OCI-LY1 (cell line): ENCODE measurements at regions not wholly inside any gene's neighbourhood (a gene's known extent, or its start where the extent isn't known, plus 50 kb on each side); places are given as distances from the start of the nearest gene placed in this dataset.

Source experiments
- H2AFZ ChIP-seq: fragments of 200-600 bp; sonication (generic), shearing (Covaris generic); 2 replicates; pipeline ENCODE4 v1.6.0; 2014; ENCODE audit warnings: antibody characterized with exemption, mild to moderate bottlenecking, low read length
- H3F3A ChIP-seq: fragments of 200-600 bp; sonication (generic), shearing (Covaris generic); 2 replicates; pipeline ENCODE4 v1.6.0; 2014; ENCODE audit warnings: mild to moderate bottlenecking, antibody characterized with exemption, low read length, moderate library complexity; ENCODE audit not compliant: insufficient read depth
- H3K27ac ChIP-seq: fragments of 200-600 bp; sonication (generic); 2 replicates; pipeline ENCODE4 v1.5.1; 2014; ENCODE audit warnings: low read length, mixed run types, mild to moderate bottlenecking, low read depth; ENCODE audit not compliant: poor library complexity, severe bottlenecking
- H3K27me3 ChIP-seq: fragments of 200-600 bp; sonication (generic); 2 replicates; pipeline ENCODE4 v1.6.0; 2014; ENCODE audit warnings: antibody characterized with exemption, mild to moderate bottlenecking, low read length, moderate library complexity; ENCODE audit not compliant: insufficient read depth
- H3K36me3 ChIP-seq: fragments of 200-600 bp; sonication (generic); 2 replicates; pipeline ENCODE4 v1.6.1; 2014; ENCODE audit warnings: mild to moderate bottlenecking, antibody characterized with exemption, low read length, moderate library complexity, mixed read lengths; ENCODE audit not compliant: insufficient read depth
- H3K4me1 ChIP-seq: fragments of 200-600 bp; sonication (generic); 2 replicates; pipeline ENCODE4 v1.5.1; 2014; ENCODE audit warnings: mild to moderate bottlenecking, low read length, moderate library complexity; ENCODE audit not compliant: insufficient read depth, severe bottlenecking
- H3K4me2 ChIP-seq: fragments of 200-600 bp; sonication (generic), shearing (Covaris generic); 2 replicates; pipeline ENCODE4 v1.6.1; 2014; ENCODE audit warnings: low read length
- H3K4me3 ChIP-seq: fragments of 200-600 bp; sonication (generic); 2 replicates; pipeline ENCODE4 v1.5.1; 2014; ENCODE audit warnings: low read length, low read depth, mild to moderate bottlenecking, mixed read lengths; ENCODE audit not compliant: poor library complexity, severe bottlenecking
- H3K79me2 ChIP-seq: fragments of 200-600 bp; shearing (Covaris generic); 2 replicates; pipeline ENCODE4 v1.6.1; 2016; ENCODE audit warnings: mixed run types, low read length, mixed read lengths; ENCODE audit not compliant: insufficient read depth
- H3K9ac ChIP-seq: fragments of 200-600 bp; sonication (generic), shearing (Covaris generic); 2 replicates; pipeline ENCODE4 v1.6.1; 2014; ENCODE audit warnings: mild to moderate bottlenecking, low read length, mixed read lengths
- H3K9me2 ChIP-seq: fragments of 200-600 bp; sonication (generic), shearing (Covaris generic); 2 replicates; pipeline ENCODE4 v1.6.1; 2014; ENCODE audit warnings: low read depth, mild to moderate bottlenecking, low read length, mixed read lengths
- H3K9me3 ChIP-seq: fragments of 200-600 bp; shearing (Covaris generic); 2 replicates; pipeline ENCODE4 v1.6.1; 2014; ENCODE audit warnings: low read length, mixed read lengths
- H4K20me1 ChIP-seq: fragments of 200-600 bp; sonication (generic), shearing (Covaris generic); 2 replicates; pipeline ENCODE4 v1.6.0; 2016; ENCODE audit warnings: mild to moderate bottlenecking, low read length; ENCODE audit not compliant: insufficient read depth
- EZH2 ChIP-seq: fragments of 200-600 bp; sonication (generic), shearing (Covaris generic); IDR thresholded peaks from 2 replicates; pipeline ENCODE4 v1.8.0; 2017; ENCODE audit warnings: borderline replicate concordance, mixed run types, mild to moderate bottlenecking, antibody characterized with exemption, low read length, moderate library complexity, mixed read lengths
- TF ChIP-seq, protein P1 (sequence below): fragments of 200-600 bp; sonication (generic), shearing (Covaris generic); IDR thresholded peaks from 2 replicates; pipeline ENCODE4 v1.5.1; 2017; ENCODE audit warnings: mild to moderate bottlenecking, antibody characterized with exemption, low read length, moderate library complexity, mixed read lengths

DNA sequence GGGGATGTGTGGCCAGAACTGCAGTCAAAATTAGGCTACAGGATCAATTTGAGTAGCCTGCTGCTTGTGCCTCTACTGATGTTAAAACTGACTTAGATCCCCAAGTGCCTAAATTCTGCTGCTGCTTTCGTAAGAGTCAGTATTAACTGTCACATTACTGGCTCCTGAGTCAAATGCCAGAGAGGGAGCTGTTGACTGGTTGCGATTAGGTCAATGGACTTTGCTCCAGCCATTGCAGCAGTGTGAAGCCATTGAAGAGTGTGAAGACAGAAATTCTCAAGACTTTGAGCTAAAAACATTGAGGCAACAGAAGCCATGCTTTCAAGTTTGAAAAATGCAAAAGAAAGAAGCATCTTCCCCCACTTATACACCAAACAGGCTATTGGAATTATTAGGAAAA is 151.1 kb upstream of the MITF start:
- no peaks in the 10 kb centered on the region for H3K9me3 ChIP-seq
- no peaks in the 10 kb centered on the region for H3F3A ChIP-seq

DNA sequence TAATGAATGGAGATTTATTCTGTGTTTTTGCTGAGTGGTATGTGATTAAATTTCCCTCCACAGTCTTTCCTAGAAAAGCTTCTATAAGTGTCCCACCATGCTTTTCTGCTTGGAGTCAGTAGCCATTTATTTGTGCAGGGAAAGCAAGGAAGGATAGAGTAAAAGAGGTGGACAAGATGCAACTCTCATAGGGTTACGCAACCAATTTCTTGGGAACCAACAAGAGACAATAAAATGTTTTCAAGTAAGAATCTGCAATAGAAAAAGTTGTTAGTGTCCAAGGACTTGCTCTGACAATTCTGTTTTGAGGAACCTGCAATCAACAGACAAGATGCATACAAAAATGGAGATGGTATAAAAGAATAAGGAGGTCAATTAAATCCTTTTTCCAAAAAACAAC is 153.8 kb upstream of the MITF start:
- Histone ChIP-seq H3F3A (no peaks in the 10 kb centered on the region), H3K9me3 (no peaks in the 10 kb centered on the region)

More for the DNA sequence above, 151.1 kb upstream of the MITF start:
- H3K4me1 ChIP-seq = no peaks in the 10 kb centered on the region
- H3K9me2 ChIP-seq = no peaks in the 10 kb centered on the region
- H3K4me2 ChIP-seq = no peak overlapping the region
- no peak overlapping the region for H3K4me3 ChIP-seq
- H3K27ac ChIP-seq = no peak overlapping the region
- no peak overlapping the region for H2AFZ ChIP-seq
- TF ChIP-seq, protein P1, sequence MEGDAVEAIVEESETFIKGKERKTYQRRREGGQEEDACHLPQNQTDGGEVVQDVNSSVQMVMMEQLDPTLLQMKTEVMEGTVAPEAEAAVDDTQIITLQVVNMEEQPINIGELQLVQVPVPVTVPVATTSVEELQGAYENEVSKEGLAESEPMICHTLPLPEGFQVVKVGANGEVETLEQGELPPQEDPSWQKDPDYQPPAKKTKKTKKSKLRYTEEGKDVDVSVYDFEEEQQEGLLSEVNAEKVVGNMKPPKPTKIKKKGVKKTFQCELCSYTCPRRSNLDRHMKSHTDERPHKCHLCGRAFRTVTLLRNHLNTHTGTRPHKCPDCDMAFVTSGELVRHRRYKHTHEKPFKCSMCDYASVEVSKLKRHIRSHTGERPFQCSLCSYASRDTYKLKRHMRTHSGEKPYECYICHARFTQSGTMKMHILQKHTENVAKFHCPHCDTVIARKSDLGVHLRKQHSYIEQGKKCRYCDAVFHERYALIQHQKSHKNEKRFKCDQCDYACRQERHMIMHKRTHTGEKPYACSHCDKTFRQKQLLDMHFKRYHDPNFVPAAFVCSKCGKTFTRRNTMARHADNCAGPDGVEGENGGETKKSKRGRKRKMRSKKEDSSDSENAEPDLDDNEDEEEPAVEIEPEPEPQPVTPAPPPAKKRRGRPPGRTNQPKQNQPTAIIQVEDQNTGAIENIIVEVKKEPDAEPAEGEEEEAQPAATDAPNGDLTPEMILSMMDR = no peak
- H4K20me1 ChIP-seq = no peaks in the 10 kb centered on the region
- H3K79me2 ChIP-seq = no peaks in the 10 kb centered on the region
- no peaks in the 10 kb centered on the region for H3K36me3 ChIP-seq
- no peaks in the 10 kb centered on the region for H3K27me3 ChIP-seq
- no peak overlapping the region for H3K9ac ChIP-seq

DNA sequence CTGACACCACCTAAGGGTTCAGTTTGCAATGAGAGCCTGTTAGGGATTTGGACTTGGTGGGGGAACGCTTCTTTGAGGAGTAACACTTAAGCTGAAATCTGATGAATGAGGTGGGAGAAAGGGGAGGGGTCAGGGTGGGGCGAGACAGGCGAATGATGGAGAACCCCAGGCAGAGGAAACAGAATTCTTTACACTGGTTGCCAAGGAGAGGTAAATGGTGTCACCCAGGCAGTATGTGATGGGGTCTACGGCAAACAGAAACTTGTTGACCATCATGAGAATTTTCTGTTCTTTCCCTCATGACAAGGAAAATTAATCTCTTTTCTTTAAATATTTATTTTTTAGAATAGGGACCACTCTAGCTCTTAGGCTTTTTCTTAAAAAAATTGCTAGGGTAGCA is 157.2 kb upstream of the MITF start:
- Histone ChIP-seq H3K36me3 (no peaks in the 10 kb centered on the region), H3K79me2 (no peaks in the 10 kb centered on the region), H3K9ac (no peak overlapping the region), H3K9me2 (no peaks in the 10 kb centered on the region), H3K4me3 (no peak overlapping the region), H3K9me3 (no peaks in the 10 kb centered on the region), H3K27ac (no peak overlapping the region), H3K4me1 (no peaks in the 10 kb centered on the region), H3K27me3 (no peaks in the 10 kb centered on the region), H3F3A (no peaks in the 10 kb centered on the region), H4K20me1 (no peaks in the 10 kb centered on the region), H3K4me2 (no peak overlapping the region), H2AFZ (no peak overlapping the region)
- TF ChIP-seq, protein P1 = no peak
- TF ChIP-seq EZH2 = no peak

More for the DNA sequence above, 153.8 kb upstream of the MITF start:
- no peaks in the 10 kb centered on the region for H3K9me2 ChIP-seq
- H3K27me3 ChIP-seq = no peaks in the 10 kb centered on the region
- no peak overlapping the region for H3K27ac ChIP-seq
- no peaks in the 10 kb centered on the region for H4K20me1 ChIP-seq
- TF ChIP-seq EZH2 = no peak
- TF ChIP-seq, protein P1 = no peak
- no peaks in the 10 kb centered on the region for H3K36me3 ChIP-seq
- no peaks in the 10 kb centered on the region for H3K79me2 ChIP-seq
- H3K4me1 ChIP-seq = no peaks in the 10 kb centered on the region
- no peak overlapping the region for H2AFZ ChIP-seq
- no peak overlapping the region for H3K4me2 ChIP-seq
- H3K9ac ChIP-seq = no peak overlapping the region
- no peak overlapping the region for H3K4me3 ChIP-seq
